HepG2 (cell line): ENCODE measurements at regions not wholly inside any gene's neighbourhood (a gene's known extent, or its start where the extent isn't known, plus 50 kb on each side); places are given as distances from the start of the nearest gene placed in this dataset.

Source experiments
- ATF2 ChIP-seq: sonication (generic); formaldehyde crosslinking; IDR thresholded peaks from 2 replicates; pipeline ENCODE4 v1.4.0; 2020; ENCODE audit warnings: missing genetic modification reagents
- KLF11 ChIP-seq: IDR thresholded peaks from 2 replicates; pipeline ENCODE4 v1.6.1; 2016; ENCODE audit warnings: missing compliant biosample characterization
- PCBP1 ChIP-seq: fragments of 200-400 bp; formaldehyde crosslinking; IDR thresholded peaks from 2 replicates; pipeline ENCODE4 v1.6.1; 2017; ENCODE audit warnings: mild to moderate bottlenecking, low read depth, low read length, borderline replicate concordance
- UBTF ChIP-seq: sonication (generic); formaldehyde crosslinking; IDR thresholded peaks from 2 replicates; pipeline ENCODE4 v1.4.0; 2020; ENCODE audit warnings: mild to moderate bottlenecking, missing genetic modification reagents
- ZNF142 ChIP-seq: sonication (generic); formaldehyde crosslinking; IDR thresholded peaks from 2 replicates; pipeline ENCODE4 v1.4.0; 2020; ENCODE audit warnings: missing genetic modification reagents
- ZNF318 ChIP-seq: sonication (generic); formaldehyde crosslinking; IDR thresholded peaks from 2 replicates; pipeline ENCODE4 v1.4.0; 2020; ENCODE audit warnings: mild to moderate bottlenecking, missing genetic modification reagents
- ZNF543 ChIP-seq: sonication (generic); formaldehyde crosslinking; IDR thresholded peaks from 2 replicates; pipeline ENCODE4 v1.4.0; 2020; ENCODE audit warnings: mild to moderate bottlenecking, missing genetic modification reagents
- ZNF691 ChIP-seq: sonication (generic); formaldehyde crosslinking; IDR thresholded peaks from 2 replicates; pipeline ENCODE4 v1.4.0; 2020; ENCODE audit warnings: missing genetic modification reagents, low read depth, mild to moderate bottlenecking, borderline replicate concordance

- TF ChIP-seq ZNF318 (CRISPR knock-in tag) (no peak), PCBP1 (no peak), ZNF543 (no peak), ZNF691 (CRISPR knock-in tag) (no peak), ZNF142 (no peak), UBTF (CRISPR knock-in tag) (no peak), ATF2 (CRISPR knock-in tag) (no peak), KLF11 (CRISPR knock-in tag) (no peak)
These were observed 81.7 kb upstream of the HK2 start (continued) for GRCh38 chr2:74751981-74752851.
